ENCODE measurements at regions not wholly inside any gene's neighbourhood (a gene's known extent, or its start where the extent isn't known, plus 50 kb on each side); places are given as distances from the start of the nearest gene placed in this dataset.
"Not testable (repeated sequence)": the region's sequence is repeated elsewhere in the genome, so short reads cannot be mapped to it uniquely, and the experiment has no call there.

- not testable (repeated sequence) for H3K4me3 ChIP-seq (ENCODE audit: control insufficient read depth, low read depth, low read length); DNase-seq (ENCODE audit: low read depth)
Observed at GRCh38 chr6:21282360-21282759, 311.2 kb upstream of the SOX4 start.

- TF ChIP-seq CTCF (IDR thresholded peaks at IDR 0.05; ENCODE audit: control insufficient read depth, insufficient read depth, low read depth, low read length, missing control alignments): no peak
- DNase-seq (ENCODE audit: low read depth): no peak
- H3K4me3 ChIP-seq (ENCODE audit: control insufficient read depth, low read depth, low read length): no peak overlapping the region
Observed at GRCh38 chr6:21284166-21284565, 309.4 kb upstream of the SOX4 start.

GRCh38 chr6:21284706-21285105 is 308.8 kb upstream of the SOX4 start:
- H3K4me3 ChIP-seq (ENCODE audit: control insufficient read depth, low read depth, low read length): no peak overlapping the region
- no peak for DNase-seq (ENCODE audit: low read depth)
- TF ChIP-seq CTCF (IDR thresholded peaks at IDR 0.05; ENCODE audit: control insufficient read depth, insufficient read depth, low read depth, low read length, missing control alignments): no peak

GRCh38 chr6:21294144-21294543 is 299.4 kb upstream of the SOX4 start:
- no peak overlapping the region for H3K4me3 ChIP-seq (ENCODE audit: control insufficient read depth, low read depth, low read length)
- TF ChIP-seq CTCF (IDR thresholded peaks at IDR 0.05; ENCODE audit: control insufficient read depth, insufficient read depth, low read depth, low read length, missing control alignments): no peak
- DNase-seq (ENCODE audit: low read depth): no peak

- TF ChIP-seq CTCF (IDR thresholded peaks at IDR 0.05; ENCODE audit: control insufficient read depth, insufficient read depth, low read depth, low read length, missing control alignments): no peak
- no peak for DNase-seq (ENCODE audit: low read depth)
- H3K4me3 ChIP-seq (ENCODE audit: control insufficient read depth, low read depth, low read length): no peak overlapping the region
Observed at GRCh38 chr6:21295506-21296240, 297.9 kb upstream of the SOX4 start.

- no peak for DNase-seq (ENCODE audit: low read depth)
- H3K4me3 ChIP-seq (ENCODE audit: control insufficient read depth, low read depth, low read length): no peak overlapping the region
- TF ChIP-seq CTCF (IDR thresholded peaks at IDR 0.05; ENCODE audit: control insufficient read depth, insufficient read depth, low read depth, low read length, missing control alignments): no peak
Observed at GRCh38 chr6:21297665-21298064, 295.9 kb upstream of the SOX4 start.

GRCh38 chr6:21299216-21299615 is 294.3 kb upstream of the SOX4 start:
- DNase-seq (ENCODE audit: low read depth): no peak
- TF ChIP-seq CTCF (IDR thresholded peaks at IDR 0.05; ENCODE audit: control insufficient read depth, insufficient read depth, low read depth, low read length, missing control alignments): no peak
- H3K4me3 ChIP-seq (ENCODE audit: control insufficient read depth, low read depth, low read length): no peak overlapping the region
